BE2C (cell line): ENCODE measurements at regions not wholly inside any gene's neighbourhood (a gene's known extent, or its start where the extent isn't known, plus 50 kb on each side); places are given as distances from the start of the nearest gene placed in this dataset.
A peak's percentile ranks its signal among the peaks of the same experiment; 100 is the strongest.

Experiments
- DNase-seq: peaks from one replicate; pipeline ENCODE4 v3.0.0-alpha.2; 2020
- H3K27me3 ChIP-seq: fragments of 250-450 bp; sonication (Bioruptor Pico); 2 replicates; pipeline ENCODE4 v1.5.1; 2020; ENCODE audit warnings: mild to moderate bottlenecking
- H3K36me3 ChIP-seq: fragments of 250-450 bp; sonication (Bioruptor Pico); 2 replicates; pipeline ENCODE4 v1.5.1; 2020; ENCODE audit warnings: mild to moderate bottlenecking
- H3K4me1 ChIP-seq: fragments of 250-450 bp; sonication (Bioruptor Pico); 2 replicates; pipeline ENCODE4 v1.5.1; 2020
- H3K4me3 ChIP-seq: 2 replicates; pipeline ENCODE4 v1.5.1; 2011; ENCODE audit warnings: low read depth, low read length
- H3K9me3 ChIP-seq: fragments of 250-450 bp; sonication (Bioruptor Pico); 2 replicates; pipeline ENCODE4 v1.5.1; 2020
- TF ChIP-seq, protein P1 (sequence below): IDR thresholded peaks from 2 replicates; pipeline ENCODE4 v1.5.1; 2012; ENCODE audit warnings: mild to moderate bottlenecking, low read depth, low read length

- H3K36me3 ChIP-seq, result no peaks in the 10 kb centered on the region
- TF ChIP-seq, protein P1, sequence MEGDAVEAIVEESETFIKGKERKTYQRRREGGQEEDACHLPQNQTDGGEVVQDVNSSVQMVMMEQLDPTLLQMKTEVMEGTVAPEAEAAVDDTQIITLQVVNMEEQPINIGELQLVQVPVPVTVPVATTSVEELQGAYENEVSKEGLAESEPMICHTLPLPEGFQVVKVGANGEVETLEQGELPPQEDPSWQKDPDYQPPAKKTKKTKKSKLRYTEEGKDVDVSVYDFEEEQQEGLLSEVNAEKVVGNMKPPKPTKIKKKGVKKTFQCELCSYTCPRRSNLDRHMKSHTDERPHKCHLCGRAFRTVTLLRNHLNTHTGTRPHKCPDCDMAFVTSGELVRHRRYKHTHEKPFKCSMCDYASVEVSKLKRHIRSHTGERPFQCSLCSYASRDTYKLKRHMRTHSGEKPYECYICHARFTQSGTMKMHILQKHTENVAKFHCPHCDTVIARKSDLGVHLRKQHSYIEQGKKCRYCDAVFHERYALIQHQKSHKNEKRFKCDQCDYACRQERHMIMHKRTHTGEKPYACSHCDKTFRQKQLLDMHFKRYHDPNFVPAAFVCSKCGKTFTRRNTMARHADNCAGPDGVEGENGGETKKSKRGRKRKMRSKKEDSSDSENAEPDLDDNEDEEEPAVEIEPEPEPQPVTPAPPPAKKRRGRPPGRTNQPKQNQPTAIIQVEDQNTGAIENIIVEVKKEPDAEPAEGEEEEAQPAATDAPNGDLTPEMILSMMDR, result no peak
- H3K27me3 ChIP-seq, result no peaks in the 10 kb centered on the region
- DNase-seq, result no peak
- H3K9me3 ChIP-seq, result no peaks in the 10 kb centered on the region; the same call in 1 of the 2 replicates
- no peak overlapping the region for H3K4me3 ChIP-seq
- peaks cover 18% of the 10 kb centered on the region for H3K4me1 ChIP-seq
These were observed 72.6 kb upstream of the NCOR2 start for GRCh38 chr12:124640056-124640455.

- Histone ChIP-seq H3K4me3 (no peak overlapping the region), H3K9me3 (no peaks in the 10 kb centered on the region; the same call in 1 of the 2 replicates), H3K27me3 (no peaks in the 10 kb centered on the region), H3K36me3 (no peaks in the 10 kb centered on the region), H3K4me1 (peaks cover 18% of the 10 kb centered on the region)
- TF ChIP-seq, protein P1, result no peak
- DNase-seq, result no peak
These were observed 71.9 kb upstream of the NCOR2 start for GRCh38 chr12:124639122-124639806.

GRCh38 chr12:124637581-124637981 is 70.2 kb upstream of the NCOR2 start:
- H3K36me3 ChIP-seq, result no peaks in the 10 kb centered on the region
- peaks cover 21% of the 10 kb centered on the region for H3K4me1 ChIP-seq
- H3K27me3 ChIP-seq, result no peaks in the 10 kb centered on the region
- no peak for DNase-seq
- TF ChIP-seq, protein P1, result no peak
- H3K9me3 ChIP-seq, result no peaks in the 10 kb centered on the region; the same call in 1 of the 2 replicates
- H3K4me3 ChIP-seq, result no peak overlapping the region

DNA sequence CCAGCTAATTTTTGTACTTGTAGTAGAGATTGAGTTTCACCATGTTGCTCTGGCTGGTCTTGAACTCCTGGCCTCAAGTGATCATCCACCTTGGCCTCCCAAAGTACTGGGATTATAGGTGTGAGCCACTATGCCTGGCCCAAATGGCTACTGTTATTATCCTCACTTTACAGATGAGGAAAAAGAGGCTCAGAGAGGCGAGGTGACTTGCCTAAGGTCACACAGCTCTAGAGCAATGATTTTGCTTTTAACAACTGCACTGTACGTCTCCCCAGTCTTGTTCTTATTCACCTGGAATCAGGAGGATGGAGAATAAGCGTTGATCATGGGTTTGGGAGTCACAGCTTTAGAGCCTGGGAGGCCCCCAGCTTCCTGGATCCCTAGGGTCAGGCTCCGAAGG is 69.8 kb upstream of the NCOR2 start:
- no peaks in the 10 kb centered on the region for H3K36me3 ChIP-seq
- TF ChIP-seq, protein P1, result no peak
- H3K27me3 ChIP-seq, result no peaks in the 10 kb centered on the region
- DNase-seq, result no peak
- no peak overlapping the region for H3K4me3 ChIP-seq
- H3K9me3 ChIP-seq, result no peaks in the 10 kb centered on the region; the same call in 1 of the 2 replicates
- peaks cover 25% of the 10 kb centered on the region for H3K4me1 ChIP-seq

DNA sequence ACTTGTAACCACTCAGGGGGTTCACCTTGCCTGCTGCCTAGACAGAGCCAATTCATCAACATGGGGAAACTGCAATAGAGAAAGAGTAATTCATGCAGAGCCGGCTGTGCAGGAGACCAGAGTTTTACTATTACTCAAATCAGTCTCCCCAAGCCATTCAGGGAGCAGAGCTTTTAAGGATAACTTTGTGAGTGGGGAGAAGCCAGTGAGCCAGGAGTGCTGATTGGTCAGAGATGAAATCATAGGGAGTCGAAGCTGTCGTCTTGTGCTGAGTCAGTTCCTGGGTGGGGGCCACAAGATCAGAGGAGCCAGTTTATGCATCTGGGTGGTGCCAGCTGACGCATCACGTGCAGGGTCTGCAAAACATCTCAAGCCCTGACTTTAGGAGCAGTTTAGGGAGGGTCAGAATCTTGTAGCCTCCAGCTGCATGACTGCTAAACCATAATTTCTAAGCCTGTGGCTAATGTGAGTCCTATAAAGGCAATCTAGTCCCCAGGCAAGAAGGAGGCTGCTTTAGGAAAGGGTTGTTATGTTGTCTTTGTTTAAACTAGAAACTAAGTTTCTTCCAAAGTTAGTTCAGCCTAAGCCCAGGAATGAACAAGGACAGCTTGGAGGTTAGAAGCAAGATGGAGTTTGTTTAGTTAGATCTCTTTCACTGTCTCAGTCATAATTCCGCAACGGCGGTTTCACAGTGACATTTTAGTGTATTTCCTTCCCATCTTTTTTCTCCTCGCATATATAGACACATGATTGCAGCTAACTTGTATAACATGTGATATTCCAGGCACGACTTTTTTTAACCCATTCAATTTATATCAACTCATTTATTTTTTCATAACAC is 68.9 kb upstream of the NCOR2 start:
- Histone ChIP-seq H3K27me3 (no peaks in the 10 kb centered on the region), H3K36me3 (no peaks in the 10 kb centered on the region), H3K4me3 (no peak overlapping the region), H3K9me3 (no peaks in the 10 kb centered on the region; the same call in 1 of the 2 replicates), H3K4me1 (peaks cover 30% of the 10 kb centered on the region)
- DNase-seq, result peak; percentile 76
- TF ChIP-seq, protein P1, result no peak

DNA sequence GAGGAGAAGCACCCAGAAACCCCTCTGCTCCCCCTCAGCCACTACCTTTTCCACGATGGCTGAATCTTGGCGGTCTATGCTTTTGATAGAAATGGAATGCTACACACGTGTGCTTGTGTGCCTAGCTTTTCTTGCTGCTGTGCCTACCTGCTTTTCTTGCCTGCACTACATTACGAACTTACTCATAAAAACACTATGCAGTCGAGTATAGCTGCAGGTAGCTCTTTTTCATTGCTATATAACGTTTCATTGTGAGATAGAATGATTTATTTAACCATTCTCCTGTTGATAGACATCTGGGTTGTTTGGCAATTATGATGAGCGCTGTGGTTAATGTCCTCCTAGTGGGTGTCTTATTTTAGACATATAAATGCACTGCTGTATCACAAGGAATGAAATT is 67.9 kb upstream of the NCOR2 start:
- TF ChIP-seq, protein P1, result no peak
- Histone ChIP-seq H3K4me1 (peaks cover 30% of the 10 kb centered on the region), H3K9me3 (no peaks in the 10 kb centered on the region), H3K36me3 (no peaks in the 10 kb centered on the region), H3K27me3 (no peaks in the 10 kb centered on the region), H3K4me3 (no peak overlapping the region)
- no peak for DNase-seq
